ENCODE measurements at regions not wholly inside any gene's neighbourhood (a gene's known extent, or its start where the extent isn't known, plus 50 kb on each side); places are given as distances from the start of the nearest gene placed in this dataset.
A peak's percentile ranks its signal among the peaks of the same experiment; 100 is the strongest.

- DNase-seq (no peak), FAIRE-seq (no peak)
- Histone ChIP-seq H3K27ac (ENCODE audit: low read depth in 2 of 2, low read length in 2 of 2) (no peak overlapping the region), H3K4me1 (ENCODE audit: control insufficient read depth in 2 of 3, insufficient read depth in 2 of 3, low read depth in 1 of 3, low read length in 3 of 3) (no peaks in the 10 kb centered on the region), H3K9ac (ENCODE audit: low read length in 3 of 3) (no peak overlapping the region), H3K9me3 (ENCODE audit: control insufficient read depth in 2 of 3, insufficient read depth in 1 of 3, low read length in 3 of 3) (no peaks in the 10 kb centered on the region), H3K27me3 (ENCODE audit: control insufficient read depth, insufficient read depth, low read length) (no peaks in the 10 kb centered on the region), H3K36me3 (ENCODE audit: control insufficient read depth in 2 of 3, insufficient read depth in 3 of 3, low read length in 3 of 3) (no peaks in the 10 kb centered on the region), H3K4me3 (ENCODE audit: low read length in 3 of 3) (peak overlapping the region in 1 of 3 donors; percentile 8)
- TF ChIP-seq, protein P1, sequence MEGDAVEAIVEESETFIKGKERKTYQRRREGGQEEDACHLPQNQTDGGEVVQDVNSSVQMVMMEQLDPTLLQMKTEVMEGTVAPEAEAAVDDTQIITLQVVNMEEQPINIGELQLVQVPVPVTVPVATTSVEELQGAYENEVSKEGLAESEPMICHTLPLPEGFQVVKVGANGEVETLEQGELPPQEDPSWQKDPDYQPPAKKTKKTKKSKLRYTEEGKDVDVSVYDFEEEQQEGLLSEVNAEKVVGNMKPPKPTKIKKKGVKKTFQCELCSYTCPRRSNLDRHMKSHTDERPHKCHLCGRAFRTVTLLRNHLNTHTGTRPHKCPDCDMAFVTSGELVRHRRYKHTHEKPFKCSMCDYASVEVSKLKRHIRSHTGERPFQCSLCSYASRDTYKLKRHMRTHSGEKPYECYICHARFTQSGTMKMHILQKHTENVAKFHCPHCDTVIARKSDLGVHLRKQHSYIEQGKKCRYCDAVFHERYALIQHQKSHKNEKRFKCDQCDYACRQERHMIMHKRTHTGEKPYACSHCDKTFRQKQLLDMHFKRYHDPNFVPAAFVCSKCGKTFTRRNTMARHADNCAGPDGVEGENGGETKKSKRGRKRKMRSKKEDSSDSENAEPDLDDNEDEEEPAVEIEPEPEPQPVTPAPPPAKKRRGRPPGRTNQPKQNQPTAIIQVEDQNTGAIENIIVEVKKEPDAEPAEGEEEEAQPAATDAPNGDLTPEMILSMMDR (IDR thresholded peaks at IDR 0.05; ENCODE audit: borderline replicate concordance, extremely low read depth, insufficient read depth), result no peak
- intact Hi-C loops (cut with DNase I), result no loop called here
These were observed 231.9 kb upstream of the TUT7 start for GRCh38 chr9:86586144-86586494.

DNA sequence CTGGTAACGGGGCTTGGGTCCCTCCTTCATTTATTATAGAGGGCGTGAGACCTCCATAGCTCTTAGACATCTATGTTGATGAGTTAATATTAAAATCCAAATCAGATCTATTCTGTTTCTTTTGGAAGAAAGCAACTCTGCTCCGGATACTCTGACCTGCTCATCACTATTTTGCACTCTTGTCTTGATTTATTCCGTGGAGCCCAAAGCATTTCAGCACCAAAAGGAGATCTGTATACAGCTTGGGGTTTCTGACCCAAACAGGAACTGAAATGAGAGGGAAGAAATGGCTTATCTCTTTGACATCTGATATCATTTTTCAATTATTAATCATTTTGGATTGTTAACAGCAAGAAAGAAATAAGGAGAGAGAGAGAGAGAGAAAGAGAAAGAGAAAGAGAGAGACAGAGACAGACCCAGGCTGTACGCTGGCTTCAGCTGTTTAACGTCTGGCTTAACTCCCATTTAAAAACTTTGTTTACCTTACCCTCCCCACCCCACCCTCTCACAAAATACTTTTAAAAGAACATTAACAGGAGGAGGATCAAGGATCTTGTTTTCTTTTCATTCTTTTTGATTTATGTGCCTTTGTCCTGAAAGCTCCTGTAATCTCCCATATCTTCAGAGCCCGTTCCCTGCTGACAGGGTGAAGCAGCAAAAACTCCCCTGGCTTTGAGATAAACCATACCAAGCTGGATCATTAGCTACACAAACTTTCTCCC is 231.4 kb upstream of the TUT7 start:
- TF ChIP-seq, protein P1 (IDR thresholded peaks at IDR 0.05; ENCODE audit: borderline replicate concordance, extremely low read depth, insufficient read depth), result no peak
- Histone ChIP-seq H3K27me3 (ENCODE audit: control insufficient read depth, insufficient read depth, low read length) (no peaks in the 10 kb centered on the region), H3K9me3 (ENCODE audit: control insufficient read depth in 2 of 3, insufficient read depth in 1 of 3, low read length in 3 of 3) (no peaks in the 10 kb centered on the region), H3K9ac (ENCODE audit: low read length in 3 of 3) (no peak overlapping the region), H3K4me3 (ENCODE audit: low read length in 3 of 3) (peak overlapping the region in 1 of 3 donors; percentile 8), H3K27ac (ENCODE audit: low read depth in 2 of 2, low read length in 2 of 2) (no peak overlapping the region), H3K36me3 (ENCODE audit: control insufficient read depth in 2 of 3, insufficient read depth in 3 of 3, low read length in 3 of 3) (no peaks in the 10 kb centered on the region), H3K4me1 (ENCODE audit: control insufficient read depth in 2 of 3, insufficient read depth in 2 of 3, low read depth in 1 of 3, low read length in 3 of 3) (no peaks in the 10 kb centered on the region)
- FAIRE-seq (no peak), DNase-seq (peak in 4 of 5 donors; percentile 74 to 94 (median 84))
- intact Hi-C loops (cut with DNase I), result no loop called here

GRCh38 chr9:86580688-86581087 is 226.5 kb upstream of the TUT7 start:
- intact Hi-C loops (cut with DNase I), result no loop called here
- Histone ChIP-seq H3K27me3 (ENCODE audit: control insufficient read depth, insufficient read depth, low read length) (no peaks in the 10 kb centered on the region), H3K4me3 (ENCODE audit: low read length in 3 of 3) (no peak overlapping the region), H3K27ac (ENCODE audit: low read depth in 2 of 2, low read length in 2 of 2) (no peak overlapping the region), H3K9ac (ENCODE audit: low read length in 3 of 3) (no peak overlapping the region), H3K4me1 (ENCODE audit: control insufficient read depth in 2 of 3, insufficient read depth in 2 of 3, low read depth in 1 of 3, low read length in 3 of 3) (no peaks in the 10 kb centered on the region), H3K9me3 (ENCODE audit: control insufficient read depth in 2 of 3, insufficient read depth in 1 of 3, low read length in 3 of 3) (no peaks in the 10 kb centered on the region), H3K36me3 (ENCODE audit: control insufficient read depth in 2 of 3, insufficient read depth in 3 of 3, low read length in 3 of 3) (no peaks in the 10 kb centered on the region)
- FAIRE-seq, result no peak
- TF ChIP-seq, protein P1 (IDR thresholded peaks at IDR 0.05; ENCODE audit: borderline replicate concordance, extremely low read depth, insufficient read depth), result no peak
- DNase-seq, result no peak

GRCh38 chr9:86578722-86579121 is 224.5 kb upstream of the TUT7 start:
- H3K4me3 ChIP-seq (ENCODE audit: low read length in 3 of 3), result no peak overlapping the region
- H3K9ac ChIP-seq (ENCODE audit: low read length in 3 of 3), result no peak overlapping the region
- DNase-seq (no peak), FAIRE-seq (no peak)
- no peak overlapping the region for H3K27ac ChIP-seq (ENCODE audit: low read depth in 2 of 2, low read length in 2 of 2)
- intact Hi-C loops (cut with DNase I), result no loop called here
- TF ChIP-seq, protein P1 (IDR thresholded peaks at IDR 0.05; ENCODE audit: borderline replicate concordance, extremely low read depth, insufficient read depth), result no peak
- H3K27me3 ChIP-seq (ENCODE audit: control insufficient read depth, insufficient read depth, low read length), result no peaks in the 10 kb centered on the region
- no peaks in the 10 kb centered on the region for H3K36me3 ChIP-seq (ENCODE audit: control insufficient read depth in 2 of 3, insufficient read depth in 3 of 3, low read length in 3 of 3)
- no peaks in the 10 kb centered on the region for H3K4me1 ChIP-seq (ENCODE audit: control insufficient read depth in 2 of 3, insufficient read depth in 2 of 3, low read depth in 1 of 3, low read length in 3 of 3)
- H3K9me3 ChIP-seq (ENCODE audit: control insufficient read depth in 2 of 3, insufficient read depth in 1 of 3, low read length in 3 of 3), result no peaks in the 10 kb centered on the region
